Hematopoietic multipotent progenitor cell (in vitro differentiated cells): ENCODE measurements at regions not wholly inside any gene's neighbourhood (a gene's known extent, or its start where the extent isn't known, plus 50 kb on each side); places are given as distances from the start of the nearest gene placed in this dataset.
A peak's percentile ranks its signal among the peaks of the same experiment; 100 is the strongest.

Source experiments
- DNase-seq, 3 donors: peaks; one replicate each; pipeline ENCODE4 v3.0.0-alpha.2; 2011 to 2015; ENCODE audit warnings: low read depth in 2 of 3, low spot score in 2 of 3

DNA sequence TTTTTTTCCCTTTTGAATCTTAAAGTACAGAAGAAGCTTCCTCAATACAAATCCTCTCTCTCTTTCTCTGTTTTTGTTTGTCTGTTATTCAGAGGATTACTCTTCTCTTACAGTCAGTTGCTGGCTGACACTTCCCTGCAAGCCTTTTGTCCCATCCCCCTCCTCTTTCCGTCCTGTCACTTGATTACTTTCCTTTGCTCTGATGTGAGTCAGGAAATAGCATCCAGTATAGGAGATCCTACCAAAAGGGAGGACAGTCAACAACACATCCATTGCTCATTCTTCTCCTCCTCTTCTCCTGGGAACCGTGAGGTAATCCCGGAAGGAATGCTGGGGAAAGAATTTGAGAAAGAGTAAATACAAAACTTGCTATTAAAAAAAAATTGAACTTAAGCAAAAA, 79.3 kb upstream of the SCN7A start:
- DNase-seq: no peak

DNA sequence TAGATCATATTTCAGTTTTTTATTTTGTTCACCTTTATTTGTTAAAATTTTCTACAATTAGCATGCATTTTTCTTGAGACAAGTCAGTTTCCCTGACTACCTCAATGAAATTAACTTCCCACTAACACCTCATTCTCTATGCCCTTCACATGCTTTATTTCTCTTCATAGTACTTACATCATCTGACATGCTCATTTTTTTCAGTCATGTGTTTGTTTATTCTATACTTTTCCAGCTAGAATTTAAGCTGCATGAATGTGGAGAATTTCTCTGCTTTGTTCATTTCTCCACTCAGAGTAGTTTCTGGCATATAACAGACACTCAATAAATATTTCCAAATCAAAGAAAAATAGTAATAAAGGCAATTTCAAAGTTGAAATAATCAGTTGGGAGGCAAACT, 78.9 kb upstream of the SCN7A start:
- DNase-seq: no peak

DNA sequence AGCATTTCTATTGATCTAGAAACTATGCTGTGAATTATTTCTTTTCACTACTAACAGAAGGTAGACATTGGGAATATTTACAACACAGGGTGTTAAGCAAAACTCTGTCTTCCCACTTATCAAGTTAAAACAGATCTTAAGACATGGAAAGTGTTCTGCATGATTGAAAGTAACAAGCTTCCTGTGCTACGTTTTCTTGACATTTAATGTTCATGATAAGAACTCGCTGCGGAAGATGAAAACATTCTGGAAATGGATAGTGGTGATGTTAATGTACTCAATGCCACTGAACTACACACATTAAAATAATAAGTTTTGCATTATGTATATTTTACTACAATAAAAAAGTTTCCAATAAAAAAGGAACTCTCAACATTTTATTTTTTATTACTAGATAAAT, 74.4 kb upstream of the SCN7A start:
- DNase-seq: peak in 1 of 3 donors; percentile 42

DNA sequence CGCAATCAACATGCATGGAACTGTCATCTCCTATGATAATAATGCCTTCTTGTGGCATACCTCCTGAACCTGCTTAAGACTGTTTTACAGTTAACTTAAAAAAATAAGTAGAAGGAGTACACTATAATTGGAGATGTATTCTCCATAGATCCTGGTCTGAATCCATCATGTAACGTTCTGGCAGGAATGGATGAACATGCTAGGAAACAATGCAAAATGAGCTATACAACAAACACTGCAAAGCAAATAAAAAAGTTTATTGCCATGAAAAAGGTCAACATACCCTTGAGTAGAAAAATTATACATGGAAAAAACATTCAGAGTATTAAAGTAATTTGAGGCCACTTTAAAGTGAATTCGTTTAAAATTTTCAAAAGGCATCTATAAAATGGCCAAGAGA, 71.5 kb upstream of the SCN7A start:
- DNase-seq: no peak

DNA sequence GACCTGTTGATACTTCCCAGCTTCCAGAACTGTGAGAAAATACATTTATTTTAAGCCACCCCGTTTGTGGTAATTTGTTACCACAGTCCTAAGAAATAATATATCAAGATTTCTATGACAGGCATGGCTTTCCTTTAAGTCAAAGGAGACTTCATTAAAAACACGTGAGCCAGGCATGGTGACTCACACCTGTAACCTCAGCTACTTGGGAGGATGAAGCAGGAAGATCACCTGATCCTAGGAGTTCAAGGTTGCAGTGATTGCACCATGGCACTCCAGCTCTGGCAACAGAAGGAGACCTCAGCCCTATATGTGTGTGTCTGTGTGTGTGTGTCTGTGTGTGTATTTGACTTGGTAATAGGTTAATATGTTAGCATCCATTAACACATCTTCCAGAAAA, 69.8 kb upstream of the SCN7A start:
- DNase-seq: no peak

DNA sequence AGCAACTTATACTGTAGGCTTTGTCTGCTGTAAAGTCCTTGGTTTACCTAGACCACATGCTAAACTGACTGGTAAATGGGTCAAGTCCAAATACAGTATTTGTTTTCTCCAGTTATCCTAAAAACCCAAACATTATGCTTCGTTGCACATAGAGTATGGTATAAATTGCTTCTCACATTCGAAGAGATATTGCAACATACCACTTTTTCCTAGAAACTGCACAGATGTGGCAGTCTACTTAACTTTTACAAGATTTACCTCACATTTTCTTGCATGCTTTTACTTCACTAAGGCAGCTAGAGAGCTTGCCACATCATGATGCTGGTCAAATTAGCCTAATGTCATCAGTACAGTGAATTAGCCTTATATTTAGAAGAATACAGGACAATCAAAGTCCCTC, 66.0 kb upstream of the SCN7A start:
- DNase-seq: no peak

DNA sequence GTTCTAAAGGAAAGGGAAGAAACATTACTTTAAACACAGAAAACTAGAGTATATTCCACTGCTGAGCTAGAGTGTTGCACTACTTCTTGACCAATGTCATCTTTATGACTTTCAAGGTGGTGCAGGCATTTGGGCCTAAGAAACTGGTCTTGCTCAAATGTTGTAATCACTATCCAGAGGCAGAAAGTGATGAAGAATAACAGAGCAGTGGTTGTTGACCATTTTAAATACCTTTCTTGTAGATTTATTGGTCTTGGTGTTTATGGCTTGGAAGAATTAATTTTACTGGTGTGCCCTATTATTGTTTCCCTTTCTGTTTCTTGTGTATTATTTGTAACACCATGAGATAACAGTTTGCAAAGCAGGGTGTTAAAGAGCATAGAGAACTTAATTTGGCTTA, 56.9 kb upstream of the SCN7A start:
- DNase-seq: no peak

DNA sequence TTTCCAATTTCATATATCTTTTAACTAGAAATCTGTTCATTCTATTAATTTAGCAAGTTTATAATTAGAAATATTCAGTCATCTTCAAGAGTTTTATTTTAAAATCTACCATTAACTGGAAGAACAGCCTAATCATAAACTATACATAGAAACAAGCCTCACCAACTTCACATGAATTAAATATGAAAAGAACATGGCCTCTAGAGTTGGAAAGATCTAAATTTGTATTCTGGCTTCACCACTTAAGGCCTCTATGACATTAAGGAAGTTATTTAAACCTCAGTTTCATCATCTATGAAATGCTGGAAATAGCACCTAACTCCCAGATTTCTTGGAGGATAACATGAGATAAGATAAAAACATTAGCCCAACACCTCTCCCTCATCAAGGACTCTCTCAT, 51.4 kb upstream of the SCN7A start:
- no peak for DNase-seq
